GM18508 (cell line): ENCODE measurements at regions not wholly inside any gene's neighbourhood (a gene's known extent, or its start where the extent isn't known, plus 50 kb on each side); places are given as distances from the start of the nearest gene placed in this dataset.
"Not testable (repeated sequence)": the region's sequence is repeated elsewhere in the genome, so short reads cannot be mapped to it uniquely, and the experiment has no call there.

ENCODE experiments used
- ATAC-seq: cut with Tn5 transposase; IDR thresholded peaks from one replicate; pipeline ENCODE4 v1.9.1; 2021; ENCODE audit warnings: moderate number of reproducible peaks; ENCODE audit not compliant: insufficient read depth, unreplicated experiment

DNA sequence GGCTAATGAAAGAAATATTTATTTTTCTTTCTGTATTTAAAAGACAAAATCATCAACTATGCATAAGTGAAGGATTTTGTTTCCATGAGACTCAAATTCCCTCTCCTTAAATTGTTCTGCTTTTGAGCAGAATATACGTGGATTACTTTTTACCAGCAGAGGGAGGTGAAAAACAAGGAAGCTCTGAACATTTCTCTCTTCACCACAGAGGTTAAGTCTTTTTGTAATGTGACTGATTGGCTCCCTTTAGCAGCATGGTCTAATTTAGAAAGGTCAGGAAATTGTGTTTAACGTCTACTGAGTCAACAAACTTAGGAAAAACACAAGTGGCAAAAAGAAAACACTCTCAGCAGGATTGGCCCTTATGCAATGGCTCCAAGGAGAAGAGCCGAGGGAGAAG, 55.1 kb upstream of the F9 start:
- no peak for ATAC-seq

DNA sequence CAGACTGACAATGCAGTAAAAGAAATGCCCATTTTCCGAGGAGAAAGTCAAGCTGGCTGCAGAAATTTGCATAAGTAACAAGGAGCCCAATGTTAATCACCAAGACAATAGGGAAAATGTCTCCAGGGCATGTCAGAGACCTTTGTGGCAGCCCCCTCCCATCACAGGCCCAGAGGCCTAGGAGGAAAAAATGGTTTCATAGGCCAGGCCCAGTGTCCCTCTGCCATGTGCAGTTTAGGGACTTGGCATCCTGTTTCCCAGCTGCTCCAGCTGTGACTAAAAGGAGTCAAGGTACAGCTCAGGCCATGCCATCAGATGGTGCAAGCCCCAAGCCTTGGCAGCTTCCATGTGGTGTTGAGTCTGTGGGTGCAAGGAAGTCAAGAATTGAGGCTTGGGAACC, 68.6 kb upstream of the F9 start:
- not testable (repeated sequence) for ATAC-seq

DNA sequence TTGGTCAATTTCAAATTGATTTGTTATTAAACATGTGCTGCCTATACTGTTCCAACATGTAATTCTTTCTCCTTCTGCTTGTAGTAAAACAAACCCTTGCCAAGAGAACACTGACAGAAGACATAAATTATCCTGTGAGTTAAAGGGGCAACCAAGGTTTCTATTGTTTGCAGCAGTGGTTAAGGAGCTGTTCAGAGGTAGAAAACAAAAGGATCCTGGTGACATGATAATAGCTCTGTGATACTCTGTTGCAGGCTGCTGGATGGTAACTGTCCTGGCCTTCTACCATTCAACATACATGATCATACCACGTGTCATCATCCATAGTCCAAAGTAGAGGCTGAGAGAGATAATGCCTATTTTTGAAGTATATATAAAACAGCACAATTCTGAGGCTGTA, 75.8 kb upstream of the F9 start:
- ATAC-seq: no peak

DNA sequence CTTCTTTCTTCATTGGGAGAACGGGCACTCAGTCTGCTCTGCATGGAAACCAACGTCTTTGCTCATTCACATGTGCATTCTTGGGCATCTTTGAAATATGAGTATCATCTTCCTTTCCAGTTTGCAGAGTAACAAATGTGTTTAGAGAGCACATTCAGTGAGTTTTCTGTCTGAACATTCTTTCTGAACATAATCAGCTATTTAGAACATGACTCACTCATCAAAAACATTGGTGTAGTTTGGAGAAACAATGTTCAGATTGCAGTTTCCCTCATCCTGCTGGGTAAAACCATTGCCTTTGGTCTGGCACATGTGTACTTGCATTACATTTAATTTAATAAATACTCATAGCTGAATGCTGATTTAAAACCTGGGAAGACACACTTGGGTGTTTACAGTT, 81.5 kb upstream of the F9 start:
- no peak for ATAC-seq

GRCh38 chrX:139446832-139447231, 83.7 kb upstream of the F9 start:
- no peak for ATAC-seq

- no peak for ATAC-seq
Measured at GRCh38 chrX:139429913-139430312, 100.6 kb upstream of the F9 start.

- no peak for ATAC-seq
Measured at GRCh38 chrX:139423186-139423585, 107.4 kb upstream of the F9 start.

DNA sequence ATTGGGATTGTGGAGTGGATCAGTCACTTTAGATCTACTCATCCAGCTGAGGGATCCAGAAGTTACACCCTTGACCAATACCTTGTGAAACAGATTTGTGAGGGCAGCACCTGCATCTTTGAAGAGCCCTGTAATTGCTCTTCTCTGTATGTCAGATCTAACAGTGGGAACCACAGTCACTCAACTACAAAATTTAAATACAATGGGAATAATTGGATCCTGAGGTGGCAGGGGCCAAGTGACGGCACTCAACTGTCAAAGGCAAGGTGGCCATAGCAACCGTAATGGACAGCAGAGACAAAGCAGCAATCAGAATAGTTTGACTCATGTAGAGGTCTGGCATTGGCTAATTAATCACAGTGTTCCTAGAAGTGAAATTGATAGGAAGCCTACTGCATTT, 132.3 kb upstream of the F9 start:
- ATAC-seq: not testable (repeated sequence)

- no peak for ATAC-seq
Measured at GRCh38 chrX:139388254-139388653, 142.3 kb upstream of the F9 start.

- ATAC-seq: no peak
Measured at GRCh38 chrX:139382529-139382928, 148.0 kb upstream of the F9 start.

DNA sequence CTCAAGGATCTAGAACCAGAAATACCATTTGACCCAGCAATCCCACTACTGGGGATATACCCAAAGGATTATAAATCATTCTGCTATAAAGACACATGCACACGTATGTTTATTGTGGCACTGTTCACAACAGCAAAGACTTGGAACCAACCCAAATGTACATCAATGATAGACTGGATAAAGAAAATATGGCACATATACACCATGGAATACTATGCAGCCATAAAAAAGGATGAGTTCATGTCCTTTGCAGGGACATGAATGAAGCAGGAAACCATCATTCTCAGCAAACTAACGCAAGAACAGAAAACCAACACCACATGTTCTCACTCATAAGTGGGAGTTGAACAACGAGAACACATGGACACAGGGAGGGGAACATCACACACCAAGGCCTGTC, 154.0 kb upstream of the F9 start:
- not testable (repeated sequence) for ATAC-seq

DNA sequence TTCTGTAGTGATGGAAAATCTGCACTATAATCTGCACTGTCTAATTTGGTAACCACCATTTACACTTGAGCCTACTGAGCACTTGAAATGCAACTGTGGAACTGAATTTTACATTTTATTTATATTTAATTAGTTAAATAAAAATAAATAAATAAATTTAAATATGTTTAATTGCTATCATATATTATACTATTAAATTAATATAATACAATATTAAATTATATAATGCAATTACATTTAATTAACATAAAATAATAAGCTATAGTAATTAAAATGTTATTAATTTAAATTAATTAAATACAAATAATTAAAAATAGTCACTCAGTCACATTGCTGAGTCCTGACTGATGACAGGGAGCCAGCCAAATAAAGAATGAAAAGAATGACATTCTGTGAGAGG, 170.2 kb upstream of the F9 start:
- no peak for ATAC-seq

DNA sequence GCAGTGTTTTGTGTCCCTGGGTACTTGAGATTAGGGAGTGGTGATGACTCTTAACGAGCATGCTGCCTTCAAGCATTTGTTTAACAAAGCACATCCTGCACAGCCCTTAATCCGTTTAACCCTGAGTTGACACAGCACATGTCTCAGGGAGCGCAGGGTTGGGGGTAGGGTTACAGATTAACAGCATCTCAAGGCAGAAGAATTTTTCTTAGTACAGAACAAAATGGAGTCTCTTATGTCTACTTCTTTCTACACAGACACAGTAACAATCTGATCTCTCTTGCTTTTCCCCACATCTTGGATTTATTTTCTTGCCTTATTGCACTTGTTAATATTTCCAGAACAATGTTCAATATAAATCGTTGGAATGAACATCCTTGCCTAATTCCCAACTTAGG, 187.9 kb upstream of the F9 start:
- ATAC-seq: not testable (repeated sequence)

GRCh38 chrX:139341855-139342593, 188.5 kb upstream of the F9 start:
- ATAC-seq: not testable (repeated sequence)

DNA sequence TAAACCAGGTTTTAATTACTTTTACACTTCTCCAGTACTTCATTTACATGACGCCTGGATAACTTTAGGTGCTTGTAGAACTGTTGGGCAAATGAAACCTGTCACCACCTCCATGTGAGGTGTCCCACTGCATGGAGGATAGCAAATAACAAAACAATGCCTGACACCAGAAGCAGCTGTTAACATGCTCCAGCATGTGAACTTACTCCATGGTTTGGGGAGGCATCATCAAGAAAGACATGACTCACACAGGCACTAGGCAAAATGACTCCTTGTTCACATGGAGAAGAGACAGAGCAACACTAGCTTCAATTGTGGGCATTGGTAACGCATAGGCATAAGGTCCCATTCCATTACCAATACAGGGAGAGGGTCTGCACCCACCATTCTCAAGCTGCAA, 198.1 kb upstream of the F9 start:
- no peak for ATAC-seq

GRCh38 chrX:139327355-139327754, 203.2 kb upstream of the F9 start:
- no peak for ATAC-seq

DNA sequence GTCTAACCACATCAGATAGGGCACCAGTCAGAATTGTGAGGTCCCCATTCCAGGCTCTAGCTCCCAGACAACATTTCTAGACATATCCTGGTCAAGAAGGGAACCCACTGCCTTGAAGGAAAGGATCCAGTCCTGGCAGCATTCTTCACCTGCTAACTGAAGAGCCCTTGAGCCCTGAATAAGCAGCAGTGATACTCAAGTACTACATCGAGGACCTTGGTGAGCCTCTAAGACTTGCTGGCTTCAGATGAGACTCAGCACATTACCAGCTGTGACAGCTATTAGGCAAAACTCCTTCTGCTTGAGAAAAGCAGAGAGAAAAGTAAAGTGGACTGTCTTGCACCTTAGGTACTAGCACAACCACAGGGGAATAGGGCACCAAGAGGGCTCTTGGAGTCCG, 205.8 kb upstream of the F9 start:
- ATAC-seq: no peak

- not testable (repeated sequence) for ATAC-seq
Measured at GRCh38 chrX:139320661-139321354, 209.7 kb upstream of the F9 start.

- not testable (repeated sequence) for ATAC-seq
Measured at GRCh38 chrX:139306675-139307074, 223.9 kb upstream of the F9 start.

- no peak for ATAC-seq
Measured at GRCh38 chrX:139304471-139304870, 226.1 kb upstream of the F9 start.

DNA sequence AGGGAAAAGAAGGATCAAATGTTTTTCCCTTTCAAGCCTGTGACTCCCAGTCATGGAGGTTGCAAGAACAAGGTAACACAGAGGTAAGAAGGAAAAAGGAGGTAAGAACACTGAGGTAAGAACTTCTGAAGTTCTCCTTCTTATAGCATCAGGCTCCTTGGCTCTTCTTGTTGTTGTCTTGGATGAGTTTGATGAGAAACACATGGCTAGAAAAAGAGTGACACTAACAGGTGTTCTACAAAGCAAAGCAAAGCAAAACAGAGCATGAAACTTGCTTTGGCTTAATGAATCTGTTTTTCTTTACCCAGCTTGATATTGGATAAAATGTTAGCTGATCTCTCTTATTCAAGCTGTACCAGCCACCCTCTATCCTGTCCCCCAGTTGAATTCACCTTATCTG, 231.2 kb upstream of the F9 start:
- ATAC-seq: no peak

DNA sequence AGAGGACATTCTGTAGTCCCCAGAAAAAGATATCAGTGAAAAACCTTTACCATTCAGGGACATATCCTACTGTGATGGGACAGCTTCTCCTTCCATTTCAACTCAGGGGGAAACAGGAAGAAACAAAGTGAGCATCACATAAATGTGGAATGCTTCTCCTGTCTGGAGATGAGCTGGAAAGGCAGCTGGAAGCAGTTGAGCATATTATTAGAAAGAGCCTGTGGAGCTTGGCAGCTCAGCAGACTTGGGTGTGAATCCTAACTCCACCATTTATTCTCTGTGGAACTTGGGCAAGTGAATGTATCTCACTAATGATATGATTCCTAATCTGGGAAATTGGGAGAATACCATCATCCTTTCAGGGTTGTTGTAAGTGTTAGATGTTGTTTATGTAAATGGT, 232.1 kb upstream of the F9 start:
- ATAC-seq: no peak
